ENCODE measurements at regions not wholly inside any gene's neighbourhood (a gene's known extent, or its start where the extent isn't known, plus 50 kb on each side); places are given as distances from the start of the nearest gene placed in this dataset.
"Not testable (repeated sequence)": the region's sequence is repeated elsewhere in the genome, so short reads cannot be mapped to it uniquely, and the experiment has no call there.

DNA sequence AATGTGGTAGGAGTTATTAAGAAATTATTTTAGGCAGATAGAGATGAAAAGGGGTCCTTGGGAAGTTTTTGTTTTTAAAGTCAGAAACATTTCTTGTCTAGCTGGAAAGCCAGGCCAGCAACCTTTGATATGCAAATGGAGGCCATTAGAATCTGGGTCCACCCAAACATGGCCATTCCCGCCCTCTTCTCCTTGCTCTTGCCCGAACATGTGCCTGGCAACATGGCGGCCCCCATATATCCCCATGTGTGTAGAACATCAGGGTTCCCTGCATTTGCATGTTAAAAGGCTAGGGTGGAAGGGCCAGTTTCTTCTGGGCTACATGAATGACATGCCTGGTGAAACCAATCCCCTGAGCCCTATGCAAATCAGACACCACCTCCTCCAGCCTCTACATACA lies 80.7 kb upstream of the PLAC8 start:
- Histone ChIP-seq H3K4me3 (no peak overlapping the region), H3K36me3 (no peaks in the 10 kb centered on the region), H3K9me3 (no peaks in the 10 kb centered on the region), H3K4me1 (no peaks in the 10 kb centered on the region), H3K27ac (no peak overlapping the region), H3K27me3 (ENCODE audit: low read depth) (no peaks in the 10 kb centered on the region)
- intact Hi-C loops (cut with DNase I) = no loop called here
- DNase-seq (no peak), ATAC-seq (no peak)
- TF ChIP-seq, protein P1, sequence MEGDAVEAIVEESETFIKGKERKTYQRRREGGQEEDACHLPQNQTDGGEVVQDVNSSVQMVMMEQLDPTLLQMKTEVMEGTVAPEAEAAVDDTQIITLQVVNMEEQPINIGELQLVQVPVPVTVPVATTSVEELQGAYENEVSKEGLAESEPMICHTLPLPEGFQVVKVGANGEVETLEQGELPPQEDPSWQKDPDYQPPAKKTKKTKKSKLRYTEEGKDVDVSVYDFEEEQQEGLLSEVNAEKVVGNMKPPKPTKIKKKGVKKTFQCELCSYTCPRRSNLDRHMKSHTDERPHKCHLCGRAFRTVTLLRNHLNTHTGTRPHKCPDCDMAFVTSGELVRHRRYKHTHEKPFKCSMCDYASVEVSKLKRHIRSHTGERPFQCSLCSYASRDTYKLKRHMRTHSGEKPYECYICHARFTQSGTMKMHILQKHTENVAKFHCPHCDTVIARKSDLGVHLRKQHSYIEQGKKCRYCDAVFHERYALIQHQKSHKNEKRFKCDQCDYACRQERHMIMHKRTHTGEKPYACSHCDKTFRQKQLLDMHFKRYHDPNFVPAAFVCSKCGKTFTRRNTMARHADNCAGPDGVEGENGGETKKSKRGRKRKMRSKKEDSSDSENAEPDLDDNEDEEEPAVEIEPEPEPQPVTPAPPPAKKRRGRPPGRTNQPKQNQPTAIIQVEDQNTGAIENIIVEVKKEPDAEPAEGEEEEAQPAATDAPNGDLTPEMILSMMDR (IDR thresholded peaks at IDR 0.05) = no peak

DNA sequence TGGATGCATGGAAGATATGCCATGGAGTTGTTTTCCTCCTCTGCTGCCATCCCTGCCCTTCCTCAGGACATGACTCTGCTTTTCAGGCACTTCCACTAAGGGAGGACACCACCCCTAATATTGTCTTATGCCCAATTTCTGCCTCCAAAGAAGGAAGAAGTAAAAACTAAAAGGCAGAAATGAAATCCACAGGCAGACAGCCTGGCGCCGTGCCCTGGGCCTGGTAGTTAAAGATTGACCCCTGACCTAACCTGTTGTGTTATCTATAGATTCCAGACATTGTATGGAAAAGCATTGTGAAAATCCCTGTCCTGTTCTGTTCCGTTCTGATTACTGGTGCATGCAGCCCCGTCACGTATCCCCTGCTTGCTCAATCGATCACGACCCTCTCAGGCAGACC lies 80.1 kb upstream of the PLAC8 start:
- H3K9me3 ChIP-seq; ATAC-seq; H3K4me3 ChIP-seq; H3K36me3 ChIP-seq; H3K27ac ChIP-seq; H3K4me1 ChIP-seq; H3K27me3 ChIP-seq (ENCODE audit: low read depth); intact Hi-C loops (cut with DNase I): not testable (repeated sequence)
- DNase-seq = peak; percentile 64

DNA sequence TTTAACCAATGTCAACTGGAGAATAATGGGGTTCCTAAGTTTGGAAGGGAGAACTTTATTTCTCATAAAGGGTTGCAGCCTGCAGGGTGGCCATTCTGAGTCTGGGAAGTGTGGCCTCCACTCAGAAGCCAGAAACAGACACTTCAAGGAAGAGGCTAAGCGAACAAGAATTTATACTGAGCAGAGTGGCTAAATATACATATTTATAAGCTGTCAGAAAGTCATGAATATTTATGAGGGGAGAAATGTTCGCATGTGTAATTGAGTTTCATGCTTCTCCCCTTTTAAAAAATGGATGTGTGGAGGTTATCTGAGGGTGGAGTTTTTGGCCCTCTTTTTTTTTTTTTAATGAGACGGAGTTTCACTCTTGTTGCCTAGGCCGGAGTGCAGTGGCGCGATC lies 78.1 kb upstream of the PLAC8 start:
- Histone ChIP-seq H3K27ac (no peak overlapping the region), H3K4me1 (no peaks in the 10 kb centered on the region), H3K4me3 (no peak overlapping the region), H3K27me3 (ENCODE audit: low read depth) (no peaks in the 10 kb centered on the region), H3K36me3 (no peaks in the 10 kb centered on the region), H3K9me3 (no peaks in the 10 kb centered on the region)
- DNase-seq (no peak), ATAC-seq (no peak)
- intact Hi-C loops (cut with DNase I) = no loop called here
- TF ChIP-seq, protein P1 (IDR thresholded peaks at IDR 0.05) = no peak

DNA sequence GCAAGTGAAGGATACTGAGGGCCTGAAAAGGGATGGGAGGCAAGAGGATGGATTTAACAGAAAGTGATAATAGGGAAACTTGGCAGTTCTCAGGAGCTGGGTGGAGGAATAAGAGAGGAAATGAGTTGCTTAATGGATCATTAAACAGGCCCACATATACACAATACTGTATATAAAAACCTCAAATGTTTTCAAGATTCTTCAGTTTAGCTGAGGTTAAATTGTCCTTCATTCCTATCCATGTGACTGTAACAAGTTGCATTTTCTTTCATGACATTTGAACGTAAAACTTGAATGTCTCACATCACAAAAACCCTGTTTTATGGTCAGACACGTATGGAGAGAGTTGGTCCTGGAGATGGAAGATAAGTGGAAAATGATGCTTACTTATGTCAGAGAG lies 76.5 kb upstream of the PLAC8 start:
- Histone ChIP-seq H3K36me3 (no peaks in the 10 kb centered on the region), H3K4me3 (no peak overlapping the region), H3K27me3 (ENCODE audit: low read depth) (no peaks in the 10 kb centered on the region), H3K4me1 (no peaks in the 10 kb centered on the region), H3K27ac (no peak overlapping the region), H3K9me3 (no peaks in the 10 kb centered on the region)
- DNase-seq (no peak), ATAC-seq (no peak)
- TF ChIP-seq, protein P1 (IDR thresholded peaks at IDR 0.05) = no peak
- intact Hi-C loops (cut with DNase I) = no loop called here

DNA sequence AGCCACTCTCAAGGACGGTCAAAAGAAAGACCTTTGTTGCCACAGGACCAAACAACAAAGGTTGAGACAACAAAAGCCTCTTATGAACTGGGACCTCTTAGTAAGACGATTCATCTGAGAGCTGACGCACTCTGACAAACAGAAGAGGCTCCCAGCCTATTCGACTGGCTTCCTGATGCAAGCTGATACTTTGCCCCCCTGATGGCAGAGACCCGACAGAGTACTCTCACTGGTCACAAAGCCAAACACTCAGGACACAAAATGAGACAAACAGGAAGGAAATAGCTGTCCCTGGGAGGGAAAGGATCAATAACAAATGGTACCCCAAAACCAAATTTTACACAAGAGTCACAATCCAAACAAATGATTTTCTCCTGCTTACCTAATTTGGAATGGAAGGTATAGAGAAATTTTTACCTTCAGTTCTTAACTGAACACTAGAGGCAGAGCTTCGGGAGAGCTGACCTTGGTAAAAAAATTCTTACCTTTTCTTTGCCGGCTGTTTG lies 75.2 kb upstream of the PLAC8 start:
- intact Hi-C loops (cut with DNase I) = no loop called here
- Histone ChIP-seq H3K27me3 (ENCODE audit: low read depth) (no peaks in the 10 kb centered on the region), H3K4me3 (no peak overlapping the region), H3K27ac (no peak overlapping the region), H3K9me3 (no peaks in the 10 kb centered on the region), H3K4me1 (no peaks in the 10 kb centered on the region), H3K36me3 (no peaks in the 10 kb centered on the region)
- TF ChIP-seq, protein P1 (IDR thresholded peaks at IDR 0.05) = no peak
- DNase-seq (no peak), ATAC-seq (no peak)

DNA sequence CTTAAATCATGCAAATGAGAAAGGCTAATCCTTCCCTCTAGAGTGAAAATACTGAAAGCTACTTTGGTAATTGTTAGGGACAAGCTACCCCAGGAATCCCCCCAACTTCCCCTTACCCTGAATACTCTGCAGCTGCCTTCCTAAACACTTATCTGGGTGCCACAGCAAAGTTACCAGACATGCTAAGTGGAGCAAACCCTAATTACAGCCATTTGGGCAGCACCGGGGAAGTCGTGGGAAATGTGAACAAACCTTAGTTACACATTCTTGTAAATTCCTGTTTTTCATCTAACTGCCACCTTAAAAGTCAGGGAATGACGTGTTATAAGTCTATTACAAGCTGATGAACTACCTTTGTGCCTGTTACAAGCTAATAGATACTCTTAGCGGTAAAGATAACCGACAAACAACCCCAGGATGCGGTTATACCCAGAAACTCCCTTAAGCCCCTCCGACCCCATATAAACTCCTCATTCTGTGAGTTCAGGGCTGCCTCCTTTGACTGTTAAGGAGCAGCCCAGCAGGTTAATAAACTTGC lies 66.0 kb upstream of the PLAC8 start:
- Histone ChIP-seq H3K27me3 (ENCODE audit: low read depth) (no peaks in the 10 kb centered on the region), H3K4me1 (no peaks in the 10 kb centered on the region), H3K27ac (no peak overlapping the region), H3K36me3 (no peaks in the 10 kb centered on the region), H3K4me3 (no peak overlapping the region), H3K9me3 (no peaks in the 10 kb centered on the region)
- TF ChIP-seq, protein P1 (IDR thresholded peaks at IDR 0.05) = no peak
- DNase-seq = no peak
- intact Hi-C loops (cut with DNase I) = no loop called here
- ATAC-seq = no peak

All from lower lobe of right lung (tissue), 2 donors.